Smooth muscle cell (in vitro differentiated cells): ENCODE measurements at regions not wholly inside any gene's neighbourhood (a gene's known extent, or its start where the extent isn't known, plus 50 kb on each side); places are given as distances from the start of the nearest gene placed in this dataset.

Experiments
- DNase-seq: peaks from one replicate; lab custom pipeline; 2025; ENCODE audit not compliant: unreplicated experiment; lab: John Stamatoyannopoulos, UW
- H2AFZ ChIP-seq: fragments of 200-600 bp; sonication (generic); 2 replicates; pipeline ENCODE4 v1.6.0; 2016; ENCODE audit warnings: antibody characterized with exemption, low read depth, mild to moderate bottlenecking
- H3F3A ChIP-seq: fragments of 200-600 bp; sonication (generic); 2 replicates; pipeline ENCODE4 v1.6.0; 2017; ENCODE audit warnings: antibody characterized with exemption, low read depth
- H3K27ac ChIP-seq: fragments of 200-600 bp; sonication (generic); 2 replicates; pipeline ENCODE4 v1.5.1; 2016; ENCODE audit warnings: low read depth, mild to moderate bottlenecking
- H3K27me3 ChIP-seq: fragments of 200-600 bp; sonication (generic); 2 replicates; pipeline ENCODE4 v1.6.1; 2016; ENCODE audit warnings: low read depth, mild to moderate bottlenecking
- H3K36me3 ChIP-seq: fragments of 200-600 bp; sonication (generic); 2 replicates; pipeline ENCODE4 v1.5.1; 2016; ENCODE audit warnings: low read depth
- H3K4me1 ChIP-seq: fragments of 200-600 bp; sonication (generic); 2 replicates; pipeline ENCODE4 v1.5.1; 2016; ENCODE audit warnings: low read depth
- H3K4me2 ChIP-seq: fragments of 200-600 bp; sonication (generic); 2 replicates; pipeline ENCODE4 v1.6.0; 2016; ENCODE audit warnings: mild to moderate bottlenecking
- H3K4me3 ChIP-seq: fragments of 200-600 bp; sonication (generic); 2 replicates; pipeline ENCODE4 v1.5.1; 2016; ENCODE audit warnings: mild to moderate bottlenecking
- H3K79me2 ChIP-seq: fragments of 200-600 bp; sonication (generic); 2 replicates; pipeline ENCODE4 v1.6.0; 2016; ENCODE audit warnings: low read depth, mild to moderate bottlenecking
- H3K9ac ChIP-seq: fragments of 200-600 bp; sonication (generic); 2 replicates; pipeline ENCODE4 v1.6.0; 2016; ENCODE audit warnings: low read depth
- H3K9me3 ChIP-seq: fragments of 200-600 bp; sonication (generic); replicated peaks from 2 replicates; pipeline ENCODE4 v1.5.1; 2016; ENCODE audit warnings: low read depth
- H4K20me1 ChIP-seq: fragments of 200-600 bp; sonication (generic); 2 replicates; pipeline ENCODE4 v1.6.0; 2016; ENCODE audit warnings: low read depth
- CTCF ChIP-seq: fragments of 200-600 bp; sonication (generic); IDR thresholded peaks from 2 replicates; pipeline ENCODE4 v1.5.1; 2017; ENCODE audit warnings: borderline replicate concordance, mild to moderate bottlenecking, antibody characterized with exemption; ENCODE audit not compliant: insufficient read depth, poor library complexity, severe bottlenecking
- WGBS: methylation state at CpG from one replicate; pipeline ENCODE4 v1.1.7; 2016; ENCODE audit warnings: low lambda C conversion rate; 5-methylcytosine and 5-hydroxymethylcytosine counted together

- peaks cover 14% of the 10 kb centered on the region for H3K4me1 ChIP-seq
- WGBS, result 90% methylated on average over 9 of the region's 9 CpGs
- no peak overlapping the region for H3K4me3 ChIP-seq
- no peak for DNase-seq
- no peak overlapping the region for H3K9ac ChIP-seq
- H4K20me1 ChIP-seq, result no peaks in the 10 kb centered on the region
- H3K4me2 ChIP-seq, result no peak overlapping the region
- H3K9me3 ChIP-seq, result no peaks in the 10 kb centered on the region
- H3K79me2 ChIP-seq, result no peaks in the 10 kb centered on the region
- H3F3A ChIP-seq, result peaks cover 8% of the 10 kb centered on the region
- H3K27me3 ChIP-seq, result no peaks in the 10 kb centered on the region
- no peak for TF ChIP-seq CTCF
- H3K36me3 ChIP-seq, result no peaks in the 10 kb centered on the region
- H2AFZ ChIP-seq, result no peak overlapping the region
- no peak overlapping the region for H3K27ac ChIP-seq
These were observed 112.1 kb upstream of the DDIT4L start for GRCh38 chr4:100302061-100303026.

GRCh38 chr4:100299046-100299840 lies 109.0 kb upstream of the DDIT4L start:
- H3K4me3 ChIP-seq, result no peak overlapping the region
- H3K4me1 ChIP-seq, result peaks cover 14% of the 10 kb centered on the region
- no peaks in the 10 kb centered on the region for H3K79me2 ChIP-seq
- H3K9me3 ChIP-seq, result no peaks in the 10 kb centered on the region
- peak overlapping the region; percentile 51 for H3K4me2 ChIP-seq
- peak; percentile 5 for DNase-seq
- no peak overlapping the region for H2AFZ ChIP-seq
- 8% methylated on average over 2 of the region's 2 CpGs for WGBS
- H3F3A ChIP-seq, result peaks cover 8% of the 10 kb centered on the region
- H3K27me3 ChIP-seq, result no peaks in the 10 kb centered on the region
- peak overlapping the region; percentile 85 for H3K27ac ChIP-seq
- H3K36me3 ChIP-seq, result no peaks in the 10 kb centered on the region
- H3K9ac ChIP-seq, result no peak overlapping the region
- no peak for TF ChIP-seq CTCF
- H4K20me1 ChIP-seq, result no peaks in the 10 kb centered on the region

- Histone ChIP-seq H3K79me2 (no peaks in the 10 kb centered on the region), H3K4me1 (peaks cover 14% of the 10 kb centered on the region), H4K20me1 (no peaks in the 10 kb centered on the region), H3K36me3 (no peaks in the 10 kb centered on the region), H3K9me3 (no peaks in the 10 kb centered on the region), H3K4me3 (no peak overlapping the region), H3K27me3 (no peaks in the 10 kb centered on the region), H2AFZ (no peak overlapping the region), H3K4me2 (no peak overlapping the region), H3F3A (peaks cover 8% of the 10 kb centered on the region), H3K27ac (no peak overlapping the region), H3K9ac (no peak overlapping the region)
- no peak for TF ChIP-seq CTCF
- 85% methylated on average over 2 of the region's 2 CpGs for WGBS
- no peak for DNase-seq
These were observed 105.5 kb upstream of the DDIT4L start for GRCh38 chr4:100295792-100296191.
